ENCODE measurements at regions not wholly inside any gene's neighbourhood (a gene's known extent, or its start where the extent isn't known, plus 50 kb on each side); places are given as distances from the start of the nearest gene placed in this dataset.

GRCh38 chr2:82428251-82428650 lies 2030.8 kb downstream of the SUCLG1 start:
- TF ChIP-seq, protein P1, sequence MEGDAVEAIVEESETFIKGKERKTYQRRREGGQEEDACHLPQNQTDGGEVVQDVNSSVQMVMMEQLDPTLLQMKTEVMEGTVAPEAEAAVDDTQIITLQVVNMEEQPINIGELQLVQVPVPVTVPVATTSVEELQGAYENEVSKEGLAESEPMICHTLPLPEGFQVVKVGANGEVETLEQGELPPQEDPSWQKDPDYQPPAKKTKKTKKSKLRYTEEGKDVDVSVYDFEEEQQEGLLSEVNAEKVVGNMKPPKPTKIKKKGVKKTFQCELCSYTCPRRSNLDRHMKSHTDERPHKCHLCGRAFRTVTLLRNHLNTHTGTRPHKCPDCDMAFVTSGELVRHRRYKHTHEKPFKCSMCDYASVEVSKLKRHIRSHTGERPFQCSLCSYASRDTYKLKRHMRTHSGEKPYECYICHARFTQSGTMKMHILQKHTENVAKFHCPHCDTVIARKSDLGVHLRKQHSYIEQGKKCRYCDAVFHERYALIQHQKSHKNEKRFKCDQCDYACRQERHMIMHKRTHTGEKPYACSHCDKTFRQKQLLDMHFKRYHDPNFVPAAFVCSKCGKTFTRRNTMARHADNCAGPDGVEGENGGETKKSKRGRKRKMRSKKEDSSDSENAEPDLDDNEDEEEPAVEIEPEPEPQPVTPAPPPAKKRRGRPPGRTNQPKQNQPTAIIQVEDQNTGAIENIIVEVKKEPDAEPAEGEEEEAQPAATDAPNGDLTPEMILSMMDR (tag by site-specific recombination; IDR thresholded peaks at IDR 0.05): no peak
- TF ChIP-seq ZNF76 (tag by site-specific recombination; IDR thresholded peaks at IDR 0.05; ENCODE audit: borderline replicate concordance, low read depth) (no peak), GLIS2 (tag by site-specific recombination; IDR thresholded peaks at IDR 0.05) (no peak), ZNF24 (tag by site-specific recombination; IDR thresholded peaks at IDR 0.05) (no peak), ZBTB8A (tag by site-specific recombination; IDR thresholded peaks at IDR 0.05) (no peak), YY1 (tag by site-specific recombination; IDR thresholded peaks at IDR 0.05) (no peak), HOXC10 (CRISPR knock-in tag; IDR thresholded peaks at IDR 0.05) (no peak), ZNF114 (tag by site-specific recombination; IDR thresholded peaks at IDR 0.05) (no peak), ZNF274 (IDR thresholded peaks at IDR 0.05; ENCODE audit: low read length) (no peak), ZNF274 (tag by site-specific recombination; IDR thresholded peaks at IDR 0.05; ENCODE audit: borderline replicate concordance) (no peak), ATF2 (tag by site-specific recombination; IDR thresholded peaks at IDR 0.05; ENCODE audit: low read depth) (no peak), ZFP3 (tag by site-specific recombination; IDR thresholded peaks at IDR 0.05; ENCODE audit: low read depth) (no peak)

All from HEK293 (cell line).